ENCODE measurements at regions not wholly inside any gene's neighbourhood (a gene's known extent, or its start where the extent isn't known, plus 50 kb on each side); places are given as distances from the start of the nearest gene placed in this dataset.

- TF ChIP-seq, protein P1, sequence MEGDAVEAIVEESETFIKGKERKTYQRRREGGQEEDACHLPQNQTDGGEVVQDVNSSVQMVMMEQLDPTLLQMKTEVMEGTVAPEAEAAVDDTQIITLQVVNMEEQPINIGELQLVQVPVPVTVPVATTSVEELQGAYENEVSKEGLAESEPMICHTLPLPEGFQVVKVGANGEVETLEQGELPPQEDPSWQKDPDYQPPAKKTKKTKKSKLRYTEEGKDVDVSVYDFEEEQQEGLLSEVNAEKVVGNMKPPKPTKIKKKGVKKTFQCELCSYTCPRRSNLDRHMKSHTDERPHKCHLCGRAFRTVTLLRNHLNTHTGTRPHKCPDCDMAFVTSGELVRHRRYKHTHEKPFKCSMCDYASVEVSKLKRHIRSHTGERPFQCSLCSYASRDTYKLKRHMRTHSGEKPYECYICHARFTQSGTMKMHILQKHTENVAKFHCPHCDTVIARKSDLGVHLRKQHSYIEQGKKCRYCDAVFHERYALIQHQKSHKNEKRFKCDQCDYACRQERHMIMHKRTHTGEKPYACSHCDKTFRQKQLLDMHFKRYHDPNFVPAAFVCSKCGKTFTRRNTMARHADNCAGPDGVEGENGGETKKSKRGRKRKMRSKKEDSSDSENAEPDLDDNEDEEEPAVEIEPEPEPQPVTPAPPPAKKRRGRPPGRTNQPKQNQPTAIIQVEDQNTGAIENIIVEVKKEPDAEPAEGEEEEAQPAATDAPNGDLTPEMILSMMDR (IDR thresholded peaks at IDR 0.05; ENCODE audit: low read depth, low read length, missing input control): no peak
- TF ChIP-seq, protein P2, sequence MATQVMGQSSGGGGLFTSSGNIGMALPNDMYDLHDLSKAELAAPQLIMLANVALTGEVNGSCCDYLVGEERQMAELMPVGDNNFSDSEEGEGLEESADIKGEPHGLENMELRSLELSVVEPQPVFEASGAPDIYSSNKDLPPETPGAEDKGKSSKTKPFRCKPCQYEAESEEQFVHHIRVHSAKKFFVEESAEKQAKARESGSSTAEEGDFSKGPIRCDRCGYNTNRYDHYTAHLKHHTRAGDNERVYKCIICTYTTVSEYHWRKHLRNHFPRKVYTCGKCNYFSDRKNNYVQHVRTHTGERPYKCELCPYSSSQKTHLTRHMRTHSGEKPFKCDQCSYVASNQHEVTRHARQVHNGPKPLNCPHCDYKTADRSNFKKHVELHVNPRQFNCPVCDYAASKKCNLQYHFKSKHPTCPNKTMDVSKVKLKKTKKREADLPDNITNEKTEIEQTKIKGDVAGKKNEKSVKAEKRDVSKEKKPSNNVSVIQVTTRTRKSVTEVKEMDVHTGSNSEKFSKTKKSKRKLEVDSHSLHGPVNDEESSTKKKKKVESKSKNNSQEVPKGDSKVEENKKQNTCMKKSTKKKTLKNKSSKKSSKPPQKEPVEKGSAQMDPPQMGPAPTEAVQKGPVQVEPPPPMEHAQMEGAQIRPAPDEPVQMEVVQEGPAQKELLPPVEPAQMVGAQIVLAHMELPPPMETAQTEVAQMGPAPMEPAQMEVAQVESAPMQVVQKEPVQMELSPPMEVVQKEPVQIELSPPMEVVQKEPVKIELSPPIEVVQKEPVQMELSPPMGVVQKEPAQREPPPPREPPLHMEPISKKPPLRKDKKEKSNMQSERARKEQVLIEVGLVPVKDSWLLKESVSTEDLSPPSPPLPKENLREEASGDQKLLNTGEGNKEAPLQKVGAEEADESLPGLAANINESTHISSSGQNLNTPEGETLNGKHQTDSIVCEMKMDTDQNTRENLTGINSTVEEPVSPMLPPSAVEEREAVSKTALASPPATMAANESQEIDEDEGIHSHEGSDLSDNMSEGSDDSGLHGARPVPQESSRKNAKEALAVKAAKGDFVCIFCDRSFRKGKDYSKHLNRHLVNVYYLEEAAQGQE (IDR thresholded peaks at IDR 0.05): no peak
- TF ChIP-seq EGR1 (IDR thresholded peaks at IDR 0.05; ENCODE audit: low read depth in 2 of 2): no peak
- TF ChIP-seq YY1 (IDR thresholded peaks at IDR 0.05): no peak
- TF ChIP-seq, protein P3, sequence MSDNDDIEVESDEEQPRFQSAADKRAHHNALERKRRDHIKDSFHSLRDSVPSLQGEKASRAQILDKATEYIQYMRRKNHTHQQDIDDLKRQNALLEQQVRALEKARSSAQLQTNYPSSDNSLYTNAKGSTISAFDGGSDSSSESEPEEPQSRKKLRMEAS (IDR thresholded peaks at IDR 0.05): no peak
- no peak for TF ChIP-seq RAD21 (IDR thresholded peaks at IDR 0.05)
- TF ChIP-seq, protein P4, sequence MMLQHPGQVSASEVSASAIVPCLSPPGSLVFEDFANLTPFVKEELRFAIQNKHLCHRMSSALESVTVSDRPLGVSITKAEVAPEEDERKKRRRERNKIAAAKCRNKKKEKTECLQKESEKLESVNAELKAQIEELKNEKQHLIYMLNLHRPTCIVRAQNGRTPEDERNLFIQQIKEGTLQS (IDR thresholded peaks at IDR 0.05): no peak
- TF ChIP-seq JUND (IDR thresholded peaks at IDR 0.05): no peak
- no peak for TF ChIP-seq GABPA (IDR thresholded peaks at IDR 0.05 in 1 of 2, conservative IDR thresholded peaks at IDR 0.05 in 1 of 2)
- no peak for TF ChIP-seq FOXA1 (IDR thresholded peaks at IDR 0.05)
These were observed 74.8 kb upstream of the NAALADL2 start for GRCh38 chr3:174784206-174784934.
